SJSA1 (cell line): ENCODE measurements at regions not wholly inside any gene's neighbourhood (a gene's known extent, or its start where the extent isn't known, plus 50 kb on each side); places are given as distances from the start of the nearest gene placed in this dataset.
"Not testable (repeated sequence)": the region's sequence is repeated elsewhere in the genome, so short reads cannot be mapped to it uniquely, and the experiment has no call there.

Experiments
- DNase-seq, 2 experiments: peaks; one replicate each; pipeline ENCODE4 v3.0.0-alpha.2; 2015 to 2020; ENCODE audit warnings: low spot score in 2 of 2, low read depth in 1 of 2
- H3K27ac ChIP-seq: fragments of 250-450 bp; sonication (Bioruptor Pico); 2 replicates; pipeline ENCODE4 v1.5.1; 2020; ENCODE audit warnings: mild to moderate bottlenecking, moderate library complexity
- H3K27me3 ChIP-seq: fragments of 250-450 bp; sonication (Bioruptor Pico); replicated peaks from 2 replicates; pipeline ENCODE4 v1.5.1; 2020; ENCODE audit warnings: mild to moderate bottlenecking, moderate library complexity
- H3K36me3 ChIP-seq: fragments of 250-450 bp; sonication (Bioruptor Pico); 2 replicates; pipeline ENCODE4 v1.5.1; 2020; ENCODE audit warnings: mild to moderate bottlenecking
- H3K4me1 ChIP-seq: fragments of 250-450 bp; sonication (Bioruptor Pico); replicated peaks from 2 replicates; pipeline ENCODE4 v1.6.1; 2021; ENCODE audit warnings: mild to moderate bottlenecking
- H3K4me3 ChIP-seq: fragments of 250-450 bp; sonication (Bioruptor Pico); 2 replicates; pipeline ENCODE4 v1.5.1; 2020; ENCODE audit warnings: mild to moderate bottlenecking
- H3K9me3 ChIP-seq: fragments of 250-450 bp; sonication (Bioruptor Pico); replicated peaks from 2 replicates; pipeline ENCODE4 v1.5.1; 2020; ENCODE audit warnings: mild to moderate bottlenecking

DNA sequence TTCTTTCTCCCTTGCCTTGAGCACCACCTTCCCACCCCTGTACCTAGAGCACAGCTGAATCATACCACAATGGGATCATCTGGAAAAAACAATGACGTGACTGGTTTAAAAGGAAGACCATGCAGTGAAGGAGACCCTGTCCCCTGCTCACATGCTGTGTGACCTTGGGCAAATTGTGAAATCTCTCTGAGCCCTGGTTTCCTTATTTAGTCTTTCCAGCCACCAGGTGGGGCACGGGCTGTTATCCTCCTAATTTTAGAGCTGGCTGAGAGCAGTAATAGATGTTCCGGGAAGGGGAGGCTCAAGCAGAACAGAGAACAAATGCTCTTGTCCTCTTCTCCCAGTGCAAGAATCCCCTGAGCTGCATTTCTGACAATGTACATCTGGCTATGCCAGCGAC, 198.3 kb downstream of the RPS24 start:
- no peaks in the 10 kb centered on the region; the same call in 1 of the 2 replicates for H3K36me3 ChIP-seq
- no peaks in the 10 kb centered on the region for H3K4me1 ChIP-seq
- H3K27ac ChIP-seq = no peak overlapping the region
- H3K9me3 ChIP-seq = no peaks in the 10 kb centered on the region
- DNase-seq = no peak
- H3K27me3 ChIP-seq = no peaks in the 10 kb centered on the region
- no peak overlapping the region for H3K4me3 ChIP-seq

DNA sequence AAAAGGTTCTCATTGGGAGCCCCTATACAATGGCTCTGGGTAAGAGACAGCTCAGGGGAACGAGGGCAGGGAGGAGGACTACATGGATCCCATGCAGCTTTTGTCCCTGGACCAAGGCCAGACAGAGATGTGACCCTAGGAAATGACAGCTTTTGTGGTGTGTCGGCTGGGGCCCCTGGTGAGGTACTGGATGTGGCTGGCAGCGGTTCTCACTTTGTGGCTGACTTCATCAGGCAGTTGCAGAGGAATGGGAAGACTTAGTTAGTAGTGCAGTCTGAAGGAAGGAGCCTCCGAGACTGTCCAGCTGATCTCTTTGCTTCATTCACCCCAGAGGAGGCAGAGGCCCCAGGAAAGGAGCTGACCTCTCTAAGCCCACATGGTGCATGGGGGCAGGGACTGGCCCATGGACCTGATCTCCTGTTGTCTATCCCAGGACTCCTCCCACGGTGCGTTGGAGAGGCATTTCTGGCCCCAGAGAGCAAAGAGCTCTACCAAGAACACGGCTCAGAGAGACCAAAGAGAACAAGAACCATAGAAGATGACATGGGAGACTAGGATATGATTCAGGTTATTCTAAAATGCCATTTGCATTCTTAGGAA, 202.9 kb downstream of the RPS24 start:
- Histone ChIP-seq H3K9me3 (no peaks in the 10 kb centered on the region), H3K36me3 (no peaks in the 10 kb centered on the region; the same call in 1 of the 2 replicates), H3K4me3 (no peak overlapping the region), H3K4me1 (no peaks in the 10 kb centered on the region), H3K27me3 (no peaks in the 10 kb centered on the region), H3K27ac (no peak overlapping the region)
- DNase-seq = no peak

DNA sequence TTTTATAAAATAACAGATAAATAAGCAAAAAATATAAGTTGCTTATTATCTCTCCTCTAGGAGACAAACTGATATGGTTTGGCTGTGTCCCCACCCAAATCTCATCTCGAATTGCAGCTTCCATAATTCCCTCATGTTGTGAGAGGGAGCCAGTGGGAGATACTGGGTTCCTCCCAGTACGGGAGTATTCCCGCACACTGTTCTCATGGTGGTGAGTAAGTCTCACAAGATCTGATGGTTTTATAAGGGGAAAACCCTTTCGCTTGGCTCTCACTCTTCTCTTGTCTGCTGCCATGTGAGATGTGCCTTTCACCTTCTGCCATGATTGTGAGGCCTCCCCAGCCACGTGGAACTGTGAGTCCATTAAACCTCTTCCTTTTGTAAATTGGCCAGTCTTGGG, 204.3 kb downstream of the RPS24 start:
- H3K4me3 ChIP-seq, H3K27me3 ChIP-seq, DNase-seq, H3K27ac ChIP-seq, H3K9me3 ChIP-seq, H3K36me3 ChIP-seq, H3K4me1 ChIP-seq: not testable (repeated sequence)

DNA sequence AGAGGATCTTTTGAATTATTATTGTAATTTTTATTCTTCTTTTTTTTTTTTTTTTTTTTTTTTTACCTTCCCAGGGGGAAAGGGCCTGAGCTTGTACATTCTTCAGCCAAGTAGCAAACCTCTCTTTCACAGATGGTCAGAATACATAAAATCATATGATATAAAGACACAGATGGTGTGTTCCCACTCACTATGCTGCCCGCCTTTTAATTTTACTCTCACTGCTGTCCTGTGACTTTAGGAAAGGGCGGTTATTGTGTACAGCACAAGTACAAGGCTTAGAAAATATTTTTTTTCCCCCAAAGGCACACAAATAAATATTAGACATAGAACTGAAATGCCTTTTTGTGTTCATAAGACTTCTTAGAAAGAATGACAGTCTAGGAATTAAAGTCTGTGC, 213.6 kb downstream of the RPS24 start:
- H3K4me3 ChIP-seq = no peak overlapping the region
- H3K27me3 ChIP-seq = no peaks in the 10 kb centered on the region
- H3K4me1 ChIP-seq = peaks cover 21% of the 10 kb centered on the region
- no peak for DNase-seq
- peaks cover 3% of the 10 kb centered on the region; the same call in 1 of the 2 replicates for H3K9me3 ChIP-seq
- H3K27ac ChIP-seq = no peak overlapping the region
- H3K36me3 ChIP-seq = no peaks in the 10 kb centered on the region

DNA sequence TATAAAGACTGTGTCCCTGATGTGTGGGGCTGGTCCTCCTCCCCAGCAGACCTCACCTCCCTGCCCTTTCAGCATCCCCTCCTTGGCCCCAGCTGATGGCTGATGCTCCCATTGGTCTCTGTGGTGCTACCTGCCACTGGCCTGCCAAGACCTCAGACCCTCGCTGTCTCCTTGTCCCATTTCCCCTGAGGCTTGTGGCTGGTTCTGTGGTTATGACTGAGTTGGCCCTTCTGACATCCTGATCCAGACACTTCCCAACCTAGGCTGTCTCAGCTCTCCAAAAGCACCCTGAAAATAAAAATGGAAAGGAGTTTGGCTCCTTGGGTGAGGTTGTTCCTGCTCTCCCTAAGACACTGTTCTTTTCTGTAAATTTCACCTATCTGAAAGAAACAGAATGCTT, 214.2 kb downstream of the RPS24 start:
- Histone ChIP-seq H3K9me3 (peaks cover 3% of the 10 kb centered on the region; the same call in 1 of the 2 replicates), H3K36me3 (no peaks in the 10 kb centered on the region), H3K4me3 (no peak overlapping the region), H3K27ac (no peak overlapping the region; the same call in 1 of the 2 replicates), H3K4me1 (peaks cover 21% of the 10 kb centered on the region), H3K27me3 (no peaks in the 10 kb centered on the region)
- no peak for DNase-seq

DNA sequence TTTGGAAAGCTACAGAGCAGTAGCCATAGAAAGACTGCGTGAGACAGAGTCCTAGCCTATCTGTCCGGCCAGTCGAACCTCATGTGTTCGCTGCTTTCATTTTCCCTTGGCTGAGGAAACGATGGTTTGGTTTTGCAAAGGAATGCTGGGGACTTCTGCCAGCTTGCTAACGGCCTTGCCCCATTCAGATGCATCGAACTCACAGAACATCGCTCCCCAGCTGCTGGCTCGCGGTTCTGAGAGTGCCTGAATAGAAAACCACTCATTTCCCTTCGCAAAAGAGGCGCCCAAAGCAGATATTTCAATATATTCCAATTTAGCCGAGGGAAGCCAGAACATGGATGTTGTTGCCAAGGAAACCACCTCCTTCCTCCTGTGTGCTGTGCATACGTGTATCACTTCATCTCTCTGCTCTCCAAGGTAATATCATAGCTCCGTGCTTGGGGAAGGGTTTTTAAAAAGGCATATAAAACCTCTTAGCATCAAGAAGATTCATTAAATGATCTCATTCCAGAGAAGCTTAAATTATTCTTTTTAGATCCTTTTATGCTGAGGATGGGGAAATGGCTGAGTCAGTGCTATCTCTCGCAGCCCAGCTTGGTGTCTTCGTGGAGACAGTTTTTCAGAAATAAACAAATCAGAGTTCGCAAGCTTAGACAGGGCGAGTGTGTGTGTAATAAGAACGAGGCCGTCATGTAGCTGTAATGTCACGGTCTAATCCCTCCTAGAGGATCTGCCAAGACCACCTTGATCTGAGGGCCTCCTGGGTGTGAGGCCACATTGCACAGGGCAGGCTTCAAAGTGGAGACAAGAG, 215.2 kb downstream of the RPS24 start:
- Histone ChIP-seq H3K27me3 (no peaks in the 10 kb centered on the region), H3K9me3 (no peaks in the 10 kb centered on the region), H3K27ac (peak overlapping the region; percentile 27), H3K4me3 (no peak overlapping the region), H3K36me3 (no peaks in the 10 kb centered on the region), H3K4me1 (peaks cover 21% of the 10 kb centered on the region)
- DNase-seq = peak in 1 of 2 experiments; percentile 51

DNA sequence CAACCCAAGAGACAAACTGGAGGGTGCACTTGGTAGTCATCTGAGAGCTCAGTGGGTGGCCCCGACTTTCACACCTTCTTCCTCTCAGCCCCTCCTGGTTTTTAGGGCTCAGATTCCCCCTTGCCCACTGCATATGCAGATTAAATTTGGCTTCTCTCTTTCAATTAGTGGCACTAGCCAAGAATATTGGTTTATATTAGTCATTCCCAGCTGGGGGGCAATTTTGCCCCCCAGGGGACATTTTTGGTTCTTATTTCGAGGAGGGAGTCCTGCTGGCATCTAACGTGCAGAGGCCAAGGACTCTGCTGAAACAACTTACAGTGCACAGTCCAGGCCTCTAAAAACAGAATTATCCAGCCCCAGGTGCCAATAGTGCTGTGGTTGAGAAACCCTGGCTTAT, 216.0 kb downstream of the RPS24 start:
- no peak overlapping the region for H3K27ac ChIP-seq
- no peaks in the 10 kb centered on the region for H3K9me3 ChIP-seq
- no peak for DNase-seq
- no peaks in the 10 kb centered on the region for H3K27me3 ChIP-seq
- H3K36me3 ChIP-seq = no peaks in the 10 kb centered on the region
- H3K4me1 ChIP-seq = peaks cover 23% of the 10 kb centered on the region
- no peak overlapping the region for H3K4me3 ChIP-seq

DNA sequence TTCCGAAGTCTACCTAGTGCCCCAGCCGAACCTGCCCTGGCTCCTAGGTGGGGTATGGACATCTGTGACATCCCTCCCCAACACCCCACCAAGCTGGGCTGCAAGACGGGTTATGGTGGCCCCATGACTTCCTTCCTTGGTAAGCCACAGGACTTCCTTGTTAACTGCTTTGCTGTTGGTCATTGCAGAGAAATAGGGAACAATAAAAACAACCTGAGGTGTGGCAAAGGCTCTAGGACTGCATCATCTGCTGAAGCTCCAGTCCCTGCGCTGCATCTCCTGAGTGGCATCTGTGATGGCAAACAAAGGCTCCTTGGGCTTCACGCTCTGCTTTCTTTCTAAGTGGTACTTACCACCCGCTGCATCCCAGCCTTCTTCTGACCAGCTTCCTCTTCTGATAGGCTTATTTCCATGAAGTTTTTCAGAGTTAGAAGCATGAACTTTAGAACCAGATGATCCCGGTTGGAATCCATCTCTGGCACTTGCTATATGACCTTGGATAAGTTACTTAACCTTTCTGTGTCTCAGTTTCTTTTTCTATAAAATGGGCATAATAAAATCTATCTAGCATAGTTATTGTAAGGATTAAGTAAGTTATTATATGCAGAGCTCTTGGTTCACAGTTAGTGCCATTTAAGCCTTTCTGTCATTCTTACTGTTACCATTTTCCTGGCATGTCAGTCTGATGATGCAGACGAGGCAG, 216.8 kb downstream of the RPS24 start:
- H3K27ac ChIP-seq = no peak overlapping the region
- H3K4me3 ChIP-seq = no peak overlapping the region
- H3K9me3 ChIP-seq = no peaks in the 10 kb centered on the region
- H3K36me3 ChIP-seq = no peaks in the 10 kb centered on the region
- no peaks in the 10 kb centered on the region for H3K27me3 ChIP-seq
- H3K4me1 ChIP-seq = peaks cover 31% of the 10 kb centered on the region
- no peak for DNase-seq

DNA sequence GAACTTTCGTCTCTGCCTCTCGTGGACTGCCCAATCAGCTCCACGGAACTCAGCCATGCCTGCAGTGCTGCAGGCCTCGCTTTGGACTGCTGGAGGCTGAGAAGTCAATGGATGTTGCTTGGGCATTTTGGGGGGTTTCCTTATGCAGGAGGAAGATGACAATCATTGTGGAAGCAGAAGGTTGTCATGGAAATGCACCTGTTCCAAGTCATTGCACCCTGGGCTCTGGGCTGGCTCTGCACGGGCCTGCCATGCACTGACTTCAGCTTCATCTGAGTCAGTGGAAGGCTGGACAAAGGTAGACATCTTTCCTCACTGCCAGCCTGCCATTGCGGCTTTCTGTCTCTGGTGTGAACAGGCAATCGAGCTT, 217.3 kb downstream of the RPS24 start:
- no peak overlapping the region for H3K27ac ChIP-seq
- no peak overlapping the region for H3K4me3 ChIP-seq
- no peaks in the 10 kb centered on the region for H3K27me3 ChIP-seq
- H3K4me1 ChIP-seq = peaks cover 36% of the 10 kb centered on the region
- H3K9me3 ChIP-seq = no peaks in the 10 kb centered on the region
- DNase-seq = no peak
- H3K36me3 ChIP-seq = no peaks in the 10 kb centered on the region

DNA sequence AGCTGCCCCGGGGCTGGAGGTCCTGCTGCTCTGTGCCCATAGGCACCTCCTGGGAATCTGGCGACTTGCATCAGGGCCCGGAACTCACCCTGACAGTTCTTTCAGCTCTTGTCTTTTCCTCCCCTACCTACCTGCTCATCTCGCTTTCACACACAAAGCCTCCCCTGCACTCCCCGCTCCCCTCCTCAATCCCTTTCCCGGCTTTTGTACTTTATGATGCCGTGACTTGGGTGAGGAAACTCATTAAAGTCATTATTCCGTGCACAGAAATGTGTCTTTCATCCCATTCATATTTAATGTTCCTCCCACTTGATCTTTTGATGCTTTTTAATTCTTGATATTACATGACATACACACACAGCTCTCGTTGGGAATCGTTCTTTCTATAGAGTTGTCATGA, 218.6 kb downstream of the RPS24 start:
- H3K27me3 ChIP-seq = no peaks in the 10 kb centered on the region
- DNase-seq = no peak
- H3K9me3 ChIP-seq = 0 out of 2 replicates have a peak, but pooled peaks cover 2% of the 10 kb centered on the region
- peaks cover 49% of the 10 kb centered on the region for H3K4me1 ChIP-seq
- no peak overlapping the region for H3K27ac ChIP-seq
- H3K36me3 ChIP-seq = no peaks in the 10 kb centered on the region
- no peak overlapping the region for H3K4me3 ChIP-seq

DNA sequence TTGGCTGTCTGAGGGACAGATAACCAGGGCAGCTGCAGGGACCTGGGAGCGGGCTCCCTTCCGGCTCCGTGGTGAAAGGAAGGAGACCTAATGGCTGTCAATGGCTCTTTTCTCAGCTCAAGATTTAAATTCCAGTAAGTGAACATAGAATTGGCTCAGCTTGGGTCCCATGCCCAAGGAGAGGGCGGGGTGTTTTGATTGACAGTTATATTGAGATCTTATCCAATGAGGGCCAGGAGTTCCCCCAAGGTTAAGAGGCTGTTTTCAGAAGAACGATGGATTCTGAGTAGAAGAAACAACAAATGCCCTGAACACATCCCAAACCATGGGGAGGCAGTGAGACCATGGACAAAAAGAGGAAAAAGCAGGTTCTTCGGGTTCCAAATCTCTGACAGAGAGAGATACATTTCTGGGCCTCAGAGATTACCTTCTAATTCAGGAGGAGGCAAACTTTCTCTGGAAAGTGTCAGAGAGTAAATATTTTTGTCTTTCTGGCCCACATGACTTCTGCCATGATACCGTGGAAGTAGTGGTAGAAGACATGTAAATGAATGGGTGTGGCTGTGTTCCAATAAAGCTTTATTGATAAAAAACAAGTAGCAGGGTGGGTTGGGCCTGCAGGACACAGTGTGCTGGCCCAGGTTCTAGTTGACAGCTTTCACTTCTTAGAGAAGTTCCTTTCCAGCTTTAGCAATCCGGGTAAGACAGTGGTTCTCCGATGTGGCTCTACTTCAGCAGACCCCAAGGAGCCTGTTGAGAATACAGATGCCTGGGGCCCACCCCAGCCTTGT, 219.6 kb downstream of the RPS24 start:
- H3K4me1 ChIP-seq = peaks cover 46% of the 10 kb centered on the region
- DNase-seq = no peak
- H3K9me3 ChIP-seq = 0 out of 2 replicates have a peak, but pooled peaks cover 3% of the 10 kb centered on the region
- no peak overlapping the region for H3K4me3 ChIP-seq
- H3K36me3 ChIP-seq = no peaks in the 10 kb centered on the region
- H3K27ac ChIP-seq = no peak overlapping the region
- no peaks in the 10 kb centered on the region for H3K27me3 ChIP-seq

DNA sequence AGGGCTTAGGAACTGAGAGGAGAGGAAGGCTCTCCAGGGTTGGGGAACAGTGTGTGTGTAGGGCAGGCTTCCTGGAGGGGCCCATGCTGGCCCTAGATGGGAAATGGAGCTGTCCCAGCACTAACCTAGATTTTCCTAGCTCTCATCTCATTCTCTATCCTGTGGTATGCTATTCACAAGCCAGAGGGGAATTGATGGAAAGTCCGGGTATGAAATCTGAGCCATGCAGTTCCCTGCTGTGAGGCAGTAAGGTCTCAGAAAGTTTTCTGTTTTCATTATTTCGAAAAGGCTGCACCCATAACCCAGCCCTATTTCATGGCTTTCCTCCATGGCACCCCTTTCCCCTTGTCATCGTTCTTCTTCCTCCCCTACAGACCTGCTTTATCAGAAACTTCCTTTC, 220.3 kb downstream of the RPS24 start:
- H3K27ac ChIP-seq = peak overlapping the region; percentile 98; the same call in 1 of the 2 replicates
- H3K4me3 ChIP-seq = no peak overlapping the region
- H3K27me3 ChIP-seq = no peaks in the 10 kb centered on the region
- no peak for DNase-seq
- no peaks in the 10 kb centered on the region for H3K36me3 ChIP-seq
- 0 out of 2 replicates have a peak, but pooled peaks cover 3% of the 10 kb centered on the region for H3K9me3 ChIP-seq
- H3K4me1 ChIP-seq = peaks cover 38% of the 10 kb centered on the region

DNA sequence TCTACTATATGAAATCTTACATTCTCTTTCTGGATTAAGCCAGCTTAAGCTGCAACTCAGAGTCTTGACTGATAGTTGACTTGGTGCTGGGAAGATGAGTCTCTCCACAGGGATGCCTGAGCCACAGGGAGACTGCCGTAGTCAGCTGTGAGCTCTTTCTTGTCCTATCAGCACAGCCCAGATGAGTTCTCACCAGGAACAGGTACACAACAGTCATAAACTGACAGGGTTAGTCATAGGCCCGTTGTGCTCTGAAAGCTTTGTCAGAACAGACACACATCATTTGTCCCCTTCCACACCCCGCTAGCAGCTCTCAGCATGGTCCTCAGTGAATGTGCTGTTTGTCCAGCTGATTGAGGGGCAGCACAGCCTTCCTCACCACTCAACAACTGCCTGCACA, 221.6 kb downstream of the RPS24 start:
- H3K9me3 ChIP-seq = 0 out of 2 replicates have a peak, but pooled peaks cover 3% of the 10 kb centered on the region
- no peaks in the 10 kb centered on the region for H3K36me3 ChIP-seq
- no peak overlapping the region for H3K4me3 ChIP-seq
- peaks cover 31% of the 10 kb centered on the region for H3K4me1 ChIP-seq
- no peaks in the 10 kb centered on the region for H3K27me3 ChIP-seq
- H3K27ac ChIP-seq = peak overlapping the region; percentile 98
- DNase-seq = peak in 1 of 2 experiments; percentile 43
